LoVo (cell line): ENCODE measurements at regions not wholly inside any gene's neighbourhood (a gene's known extent, or its start where the extent isn't known, plus 50 kb on each side); places are given as distances from the start of the nearest gene placed in this dataset.

ENCODE experiments used
- DNase-seq: peaks from one replicate; pipeline ENCODE4 v3.0.0-alpha.2; 2016; ENCODE audit warnings: low spot score

DNA sequence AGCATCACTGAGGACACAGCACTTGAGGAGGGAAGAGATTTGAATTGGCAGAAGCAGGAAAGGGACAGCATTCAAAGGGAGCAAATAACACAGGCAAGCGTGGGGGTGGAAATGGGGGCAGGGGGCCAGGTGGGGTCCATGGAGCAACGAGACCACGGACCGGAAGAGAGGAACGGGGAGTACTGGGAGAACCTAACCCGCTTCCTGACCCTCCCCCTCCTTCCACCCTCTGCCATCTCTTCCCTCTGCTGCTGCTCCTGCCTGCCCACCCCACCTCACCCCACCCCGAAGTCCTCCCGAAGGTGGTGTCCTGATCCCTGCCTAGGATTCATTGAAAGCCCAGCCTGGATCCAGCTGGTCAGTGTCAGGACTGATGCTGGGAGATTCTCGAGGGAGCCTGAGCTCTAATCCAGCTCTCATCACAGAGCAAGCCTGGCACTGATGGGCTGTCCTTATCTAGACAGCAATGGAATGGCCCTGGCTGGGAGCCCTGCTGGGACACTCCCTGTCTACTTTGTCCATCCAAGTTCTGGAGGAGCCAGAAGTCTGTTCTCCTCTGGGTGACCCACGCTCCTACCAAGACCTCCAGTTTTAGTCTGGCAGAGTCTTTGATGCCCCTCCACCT, 105.0 kb downstream of the TRIM29 start:
- no peak for DNase-seq

DNA sequence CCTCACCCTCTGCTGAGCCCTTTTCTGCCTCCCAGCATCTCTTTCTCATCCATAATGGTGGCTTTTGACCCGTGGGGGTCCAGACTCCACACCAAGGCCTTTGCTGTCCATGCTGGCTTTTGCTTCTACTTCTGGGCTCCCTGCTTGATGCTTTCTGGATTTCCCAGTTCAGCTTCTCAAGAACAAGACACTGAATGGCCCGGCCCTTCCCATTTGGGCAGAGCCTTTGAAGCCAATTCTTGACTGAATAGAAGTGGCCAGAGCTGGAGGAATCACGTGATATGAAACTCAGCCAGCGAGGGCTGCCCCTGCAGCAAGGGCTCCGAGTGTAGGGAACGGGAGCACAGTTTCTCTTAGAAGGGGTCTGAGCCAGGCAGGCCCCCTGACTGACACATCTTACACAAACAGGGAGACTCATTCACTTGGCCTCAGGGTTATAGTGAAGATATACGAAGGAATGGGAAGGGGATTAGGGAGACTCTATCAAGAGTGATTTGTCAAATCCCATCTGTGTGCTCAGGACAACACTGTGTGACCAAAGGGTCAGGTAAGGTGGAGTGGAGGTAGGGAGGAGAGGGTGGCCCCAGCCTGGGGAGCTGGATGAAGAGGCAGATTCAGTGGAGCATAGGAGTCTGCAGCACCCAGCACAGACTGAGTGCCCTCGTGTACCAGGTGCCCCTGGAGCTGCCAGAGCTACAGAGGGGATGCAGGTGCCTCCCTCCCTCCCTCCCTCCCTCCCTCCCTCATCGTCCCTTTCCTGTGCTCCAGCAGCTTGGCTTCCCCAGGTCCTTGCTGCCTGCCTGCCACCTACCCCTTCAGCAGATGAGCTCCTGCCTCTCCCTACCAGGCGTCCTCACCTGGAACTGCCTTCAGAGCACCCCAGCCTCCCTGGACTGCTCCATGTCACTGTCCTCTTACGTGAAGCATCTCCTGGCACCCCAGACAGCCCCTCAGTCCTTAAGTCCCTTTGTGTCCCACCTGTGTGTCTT, 106.0 kb downstream of the TRIM29 start:
- no peak for DNase-seq

DNA sequence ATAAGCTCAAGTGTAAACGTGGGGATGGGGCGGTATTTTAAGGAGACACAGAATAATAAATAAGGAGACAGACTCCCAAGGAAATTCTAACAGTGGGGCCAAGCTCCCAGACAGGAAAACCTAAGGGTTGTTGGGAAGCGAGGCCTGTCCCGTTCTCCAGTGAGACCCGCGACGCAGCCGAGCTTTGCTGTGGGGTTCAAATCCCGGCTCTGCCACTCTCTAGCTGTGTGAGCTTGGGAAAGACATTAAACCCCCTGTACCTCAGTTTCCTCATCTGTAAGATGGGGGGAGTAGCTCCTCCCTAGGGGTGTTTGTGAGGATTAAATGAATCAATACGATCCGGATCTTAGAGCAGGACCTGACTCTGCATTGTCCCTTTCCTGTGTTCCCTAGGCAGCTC, 106.8 kb downstream of the TRIM29 start:
- no peak for DNase-seq

DNA sequence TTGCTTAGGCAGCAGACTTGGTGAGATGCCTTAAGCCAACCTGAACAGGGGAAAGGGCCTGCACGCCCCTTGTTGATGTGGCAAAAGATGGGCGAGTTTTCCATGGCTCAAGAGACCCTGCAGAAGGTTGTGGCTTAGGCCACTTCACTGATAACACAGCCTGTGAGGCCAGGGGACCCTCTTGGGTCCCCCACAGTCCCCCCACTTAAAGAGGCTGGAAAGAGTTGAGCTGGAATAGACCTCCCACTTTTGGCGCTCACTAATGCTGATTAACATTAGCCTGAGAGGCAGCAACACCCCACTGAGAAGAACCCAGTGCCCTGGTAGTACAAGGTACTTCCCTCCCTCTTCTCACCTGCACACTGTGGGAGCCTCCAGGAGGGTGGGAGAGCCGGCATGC, 107.5 kb downstream of the TRIM29 start:
- DNase-seq = no peak

DNA sequence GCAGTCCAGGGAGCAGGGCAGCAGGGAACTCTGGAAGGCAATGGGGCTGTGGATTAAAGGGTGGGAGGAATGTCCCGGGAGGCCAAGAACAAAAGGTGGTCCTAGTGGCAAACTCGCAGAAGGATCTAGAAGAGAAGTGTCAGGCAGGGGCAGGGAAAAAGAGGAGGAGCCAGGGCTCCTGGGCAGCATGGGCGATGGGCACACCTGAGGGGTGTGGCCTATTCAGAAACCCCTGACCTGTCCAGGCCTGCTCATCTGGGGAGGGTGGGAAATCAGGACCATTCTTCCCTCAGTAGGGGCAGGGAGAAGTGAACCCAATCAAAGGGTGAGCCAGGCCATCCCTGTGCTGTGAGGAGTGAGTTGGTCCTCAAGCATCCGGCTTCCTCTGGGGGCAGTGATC, 108.6 kb downstream of the TRIM29 start:
- no peak for DNase-seq

DNA sequence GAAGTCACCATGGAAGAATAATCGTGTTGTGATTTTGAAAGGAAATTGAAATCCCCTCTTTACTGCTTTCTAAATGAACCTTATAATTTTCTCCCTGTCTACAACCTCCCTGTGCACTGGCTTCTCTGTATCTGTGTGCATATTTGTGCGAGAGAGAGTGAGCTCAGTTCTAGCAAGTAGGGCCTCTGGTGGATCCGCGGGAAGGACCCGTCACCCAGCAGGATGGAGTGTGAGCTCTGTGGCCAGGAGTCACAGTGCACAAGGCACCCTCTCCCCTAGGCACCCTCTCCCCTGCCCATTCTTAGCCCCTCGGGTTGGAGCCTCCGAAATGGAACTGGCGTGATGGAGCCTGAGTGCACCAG, 109.0 kb downstream of the TRIM29 start:
- no peak for DNase-seq

DNA sequence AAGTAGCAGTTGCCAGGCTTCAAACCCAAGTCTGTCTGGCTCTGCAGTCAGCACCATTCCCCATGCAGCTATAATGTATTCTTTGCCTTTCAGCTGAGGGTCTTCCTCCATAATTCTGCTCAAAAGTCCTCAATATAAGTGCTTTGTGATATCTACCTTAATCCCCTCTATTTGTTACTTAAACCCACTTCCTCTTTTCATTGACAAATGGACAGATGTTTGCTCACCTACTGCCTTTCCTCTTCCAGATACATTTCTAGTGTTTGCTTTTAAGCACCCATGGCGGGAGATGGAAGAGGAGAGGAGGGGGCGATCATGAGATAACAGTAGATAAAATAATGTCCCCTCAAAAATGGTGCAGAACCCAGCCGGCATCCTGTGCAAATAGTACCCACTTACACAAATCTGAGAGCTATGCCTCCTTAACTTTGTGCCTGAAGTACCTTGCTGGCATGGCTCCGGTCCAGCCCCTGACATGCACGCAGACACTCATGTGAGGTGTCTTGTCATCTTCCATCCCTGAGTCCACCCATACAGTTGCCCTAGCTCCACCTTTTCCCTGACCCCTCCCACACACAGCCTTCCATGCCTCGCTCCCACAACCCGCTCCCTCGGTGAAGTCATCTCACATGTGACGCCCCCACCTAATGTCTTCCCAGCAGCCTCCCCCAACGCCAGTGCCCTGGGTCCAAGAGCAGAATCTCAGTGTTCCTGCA, 109.6 kb downstream of the TRIM29 start:
- no peak for DNase-seq

DNA sequence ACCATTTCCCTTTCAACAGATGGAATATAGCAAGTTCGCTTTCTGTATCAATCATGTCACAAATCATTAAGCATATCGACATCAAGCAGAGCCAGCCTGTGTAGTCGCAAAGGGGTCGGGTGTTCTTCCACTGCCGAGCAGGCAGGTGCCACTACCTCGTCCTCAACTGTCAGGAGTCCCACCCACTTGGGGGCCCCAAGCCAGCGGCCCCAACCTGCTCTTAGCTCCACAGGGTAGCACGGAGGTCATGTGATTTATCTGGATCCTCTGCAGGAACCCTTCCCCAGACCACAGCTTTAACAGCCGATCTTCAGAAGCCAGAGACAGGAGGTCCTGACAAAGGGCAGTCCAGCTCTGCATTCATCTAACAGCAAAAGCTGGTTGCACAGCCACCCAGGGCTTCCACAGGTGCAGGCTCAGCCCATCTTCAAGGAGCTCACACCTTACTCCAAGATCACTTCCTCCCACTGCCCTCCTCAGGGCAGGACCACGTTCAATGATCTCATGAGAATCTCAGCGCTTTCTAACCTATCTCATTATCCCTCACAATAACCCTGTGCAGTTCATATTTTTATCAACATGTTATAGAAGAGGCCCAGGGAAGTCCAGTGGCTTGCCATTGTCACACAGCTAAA, 110.2 kb downstream of the TRIM29 start:
- no peak for DNase-seq

DNA sequence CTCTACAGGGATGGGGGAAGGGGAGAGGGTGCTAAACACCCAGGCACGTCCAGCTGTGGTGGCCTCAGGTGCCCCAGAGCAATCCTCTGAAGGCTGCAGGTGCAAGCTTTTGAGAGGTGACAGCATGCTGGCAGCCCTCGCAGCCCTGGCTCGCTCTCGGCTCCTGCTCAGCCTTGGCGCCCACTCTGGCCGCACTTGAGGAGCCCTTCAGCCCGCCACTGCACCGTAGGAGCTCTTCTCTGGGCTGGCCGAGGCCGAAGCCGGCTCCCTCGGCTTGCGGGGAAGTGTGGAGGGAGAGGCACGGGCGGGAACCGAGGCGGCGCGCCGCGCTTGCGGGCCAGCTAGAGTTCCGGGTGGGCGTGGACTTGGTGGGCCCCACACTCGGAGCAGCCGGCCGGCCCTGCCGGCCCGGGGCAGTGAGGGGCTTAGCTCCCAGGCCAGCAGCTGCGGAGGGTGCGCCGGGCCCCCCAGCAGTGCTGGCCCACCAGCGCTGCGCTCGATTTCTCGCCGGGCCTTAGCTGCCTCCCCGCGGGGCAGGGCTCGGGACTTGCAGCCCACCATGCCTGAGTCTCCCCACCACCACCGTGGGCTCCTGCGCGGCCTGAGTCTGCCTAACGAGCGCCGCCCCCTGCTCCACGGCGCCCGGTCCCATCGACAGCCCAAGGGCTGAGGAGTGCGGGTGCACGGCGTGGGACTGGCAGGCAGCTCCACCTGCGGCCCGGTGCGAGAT, 112.1 kb downstream of the TRIM29 start:
- DNase-seq = no peak

DNA sequence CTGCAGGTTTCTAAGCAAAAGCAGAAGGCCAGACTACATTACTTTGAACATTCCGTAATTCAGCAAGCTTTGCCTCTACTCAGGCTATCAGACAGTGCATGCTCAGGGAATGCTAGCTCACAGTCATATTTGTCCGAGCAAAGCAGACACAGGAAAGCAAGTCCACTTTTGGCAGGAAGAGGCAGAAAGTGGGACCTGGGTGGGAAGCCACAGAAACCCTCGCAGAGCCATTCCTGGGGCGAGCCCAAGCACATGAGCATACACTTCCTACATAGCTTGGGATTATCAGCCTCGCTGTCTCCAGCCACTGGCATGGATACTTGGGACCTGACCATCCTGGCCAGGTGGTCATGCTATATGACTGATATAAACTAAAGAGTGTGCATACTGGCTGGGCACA, 113.3 kb downstream of the TRIM29 start:
- DNase-seq = no peak

DNA sequence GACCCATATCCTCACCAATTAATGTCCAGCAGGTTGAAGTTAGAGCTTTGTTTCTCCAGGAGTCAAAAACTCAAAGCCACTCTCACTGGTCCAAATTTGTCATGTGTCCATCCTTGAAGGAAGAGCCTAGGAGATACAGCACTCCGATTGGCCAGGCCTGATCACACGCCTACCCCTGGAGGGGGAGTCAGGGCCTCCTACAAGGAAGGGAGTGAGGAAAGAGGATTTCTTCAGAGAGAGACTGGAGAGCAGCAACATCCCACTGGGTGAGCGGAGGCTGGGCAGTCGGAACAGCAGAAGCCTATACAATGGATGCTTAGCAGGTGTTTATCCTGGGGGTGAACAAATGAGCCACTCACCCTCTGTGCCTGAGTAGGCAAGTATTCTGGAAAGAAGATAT, 113.9 kb downstream of the TRIM29 start:
- DNase-seq = no peak

DNA sequence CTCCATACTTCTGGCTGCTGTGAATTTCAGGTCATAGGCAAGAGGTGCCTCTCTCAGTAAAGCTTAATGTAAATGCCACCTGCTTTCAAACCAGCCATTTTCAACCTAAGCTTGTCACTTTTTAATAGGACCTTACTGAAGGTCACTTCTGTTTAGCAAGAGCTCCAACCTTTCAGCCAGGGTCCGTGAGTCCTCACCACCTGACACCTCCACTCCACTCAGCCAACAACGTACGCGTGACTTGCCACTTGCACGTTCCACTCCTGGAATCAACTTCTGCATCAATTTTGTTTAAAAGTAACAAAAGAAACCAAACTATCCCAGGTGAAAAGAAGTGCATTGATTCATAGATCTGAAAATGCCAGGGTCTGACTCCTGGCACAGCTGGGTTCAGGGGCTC, 114.4 kb downstream of the TRIM29 start:
- DNase-seq = no peak

DNA sequence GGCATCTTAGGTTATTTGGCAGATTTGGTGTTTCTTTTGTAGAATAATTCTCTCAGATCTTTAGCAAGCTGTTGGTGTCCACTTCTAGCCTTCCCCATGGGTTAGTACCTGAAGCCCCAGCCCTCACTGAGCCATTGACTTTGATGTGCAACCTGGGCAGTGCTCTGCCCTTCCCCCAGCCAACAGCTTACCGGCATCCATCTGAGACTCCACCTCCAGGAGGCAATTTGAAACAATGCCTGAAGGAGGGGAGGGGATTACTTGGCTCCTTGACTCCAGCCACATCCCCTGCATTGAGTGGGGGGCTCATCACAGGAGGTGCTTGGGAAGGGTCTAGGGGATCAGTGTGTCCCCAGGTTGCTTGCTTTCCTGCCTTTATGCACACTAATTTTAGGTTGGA, 114.8 kb downstream of the TRIM29 start:
- no peak for DNase-seq

DNA sequence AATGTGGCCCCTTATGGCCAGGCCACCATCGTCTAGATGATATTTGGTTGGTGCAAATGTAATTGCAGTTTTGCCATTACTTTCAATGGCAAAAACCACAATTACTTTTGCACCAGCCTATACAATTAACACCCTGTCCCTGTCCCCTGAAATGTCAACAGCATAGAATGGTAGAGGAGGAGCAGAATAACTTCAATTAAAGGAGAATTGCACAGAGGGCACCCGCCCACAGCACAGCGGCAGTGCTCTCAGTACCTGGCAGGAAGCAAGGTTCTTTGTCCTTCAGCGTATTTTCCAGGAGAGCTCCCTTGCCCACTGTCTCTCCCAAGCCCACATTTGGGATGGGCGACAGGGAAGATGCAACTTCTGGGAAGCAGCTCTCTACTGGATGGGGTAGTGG, 115.3 kb downstream of the TRIM29 start:
- DNase-seq = no peak

DNA sequence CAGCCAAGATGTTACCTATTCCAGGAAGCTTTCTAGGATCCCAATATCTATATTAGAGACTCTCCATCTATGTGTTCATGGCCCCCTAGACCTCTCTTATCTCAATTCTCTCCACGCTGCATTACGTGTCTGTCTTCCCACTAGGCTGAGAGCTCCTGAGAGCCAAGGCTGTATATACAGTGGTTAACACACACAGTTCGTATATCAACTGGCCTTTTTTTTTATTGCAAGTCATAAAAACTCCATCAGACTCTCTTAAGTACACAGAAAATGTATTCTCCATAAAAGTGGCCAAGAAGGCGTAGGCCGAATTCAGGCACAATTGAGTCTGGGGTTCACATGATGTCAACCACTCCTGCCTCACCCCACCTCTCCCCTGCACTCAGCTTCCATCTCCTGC, 115.9 kb downstream of the TRIM29 start:
- no peak for DNase-seq

DNA sequence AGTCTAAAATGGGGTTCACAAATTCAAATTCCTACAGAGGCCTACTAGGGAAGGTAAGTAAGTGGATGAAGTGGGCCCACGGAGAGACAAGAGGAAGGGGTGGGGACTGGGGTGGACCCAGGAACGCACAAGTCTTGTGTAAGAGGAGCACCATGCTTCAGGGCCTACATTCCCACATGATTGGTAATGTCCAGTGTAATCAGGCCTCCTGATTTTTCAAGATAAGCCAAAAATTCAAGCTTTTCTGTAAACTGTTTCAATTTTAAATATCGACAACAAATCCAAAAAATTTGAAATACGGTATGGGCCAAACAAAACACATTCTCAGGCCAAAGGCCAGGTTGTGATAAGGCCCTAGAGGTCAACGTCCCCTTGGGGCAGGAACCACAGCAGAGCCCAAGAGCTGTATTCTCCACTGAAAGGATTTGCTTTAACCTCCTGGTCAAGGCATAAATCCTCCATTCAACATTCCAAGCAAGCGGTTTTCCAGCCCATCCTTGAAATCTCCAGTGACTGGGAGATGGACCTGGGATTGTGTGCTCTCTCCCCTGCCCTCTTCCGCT, 116.4 kb downstream of the TRIM29 start:
- no peak for DNase-seq

DNA sequence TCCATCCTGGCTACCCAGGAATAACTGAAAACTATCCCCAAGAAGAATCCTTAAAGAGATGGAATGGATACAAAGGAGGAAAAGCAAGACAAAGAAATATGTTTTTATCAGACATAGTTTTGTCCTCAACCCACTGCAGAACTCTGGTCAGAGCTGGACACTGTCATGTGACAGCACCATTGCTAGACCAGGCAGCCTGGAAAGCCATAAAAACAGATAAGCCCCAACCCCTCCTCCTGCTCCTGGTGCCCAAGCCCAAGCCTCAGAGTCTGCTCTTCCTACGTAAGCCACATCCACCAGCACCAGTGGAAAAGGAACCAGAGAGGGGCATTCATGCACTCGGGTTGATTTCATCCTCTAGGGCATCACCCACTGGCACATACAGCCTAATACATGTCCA, 116.9 kb downstream of the TRIM29 start:
- no peak for DNase-seq

DNA sequence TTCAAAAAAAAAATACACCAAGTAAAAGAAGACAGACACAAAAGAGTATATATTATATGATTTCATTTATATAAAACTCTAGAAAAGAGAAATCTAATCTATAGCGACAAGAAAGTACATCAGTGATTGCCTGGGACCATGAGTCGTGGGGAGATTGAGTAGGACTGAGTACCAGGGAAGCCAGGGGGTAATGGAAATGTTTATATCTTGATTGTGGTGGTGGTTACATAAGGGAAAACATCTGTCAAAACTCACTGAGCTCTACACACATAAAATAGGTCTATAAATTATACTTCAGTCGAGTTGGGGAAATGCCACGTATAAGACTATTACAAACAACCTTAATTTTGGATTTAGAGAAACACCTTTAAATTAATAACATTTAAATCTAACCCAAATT, 117.4 kb downstream of the TRIM29 start:
- no peak for DNase-seq

DNA sequence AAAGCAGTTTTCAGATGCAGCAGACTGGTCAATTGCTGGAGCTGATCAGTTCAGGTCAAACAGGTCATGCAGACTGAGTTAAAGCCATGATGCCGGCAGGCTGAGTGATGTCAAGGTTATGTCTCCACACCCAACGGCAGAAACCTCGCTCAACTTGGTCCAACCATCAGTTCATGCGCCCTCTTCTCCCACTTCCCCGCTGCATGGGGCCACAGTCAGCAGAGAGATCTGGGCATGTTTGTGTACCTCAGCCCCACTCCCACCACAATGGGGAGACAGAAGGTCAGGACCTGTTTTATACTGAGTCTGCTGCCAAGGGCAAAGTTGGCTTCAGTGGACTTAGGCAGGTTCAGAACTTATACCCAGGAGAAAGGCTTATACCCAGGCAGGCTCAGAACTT, 118.7 kb downstream of the TRIM29 start:
- DNase-seq = no peak

DNA sequence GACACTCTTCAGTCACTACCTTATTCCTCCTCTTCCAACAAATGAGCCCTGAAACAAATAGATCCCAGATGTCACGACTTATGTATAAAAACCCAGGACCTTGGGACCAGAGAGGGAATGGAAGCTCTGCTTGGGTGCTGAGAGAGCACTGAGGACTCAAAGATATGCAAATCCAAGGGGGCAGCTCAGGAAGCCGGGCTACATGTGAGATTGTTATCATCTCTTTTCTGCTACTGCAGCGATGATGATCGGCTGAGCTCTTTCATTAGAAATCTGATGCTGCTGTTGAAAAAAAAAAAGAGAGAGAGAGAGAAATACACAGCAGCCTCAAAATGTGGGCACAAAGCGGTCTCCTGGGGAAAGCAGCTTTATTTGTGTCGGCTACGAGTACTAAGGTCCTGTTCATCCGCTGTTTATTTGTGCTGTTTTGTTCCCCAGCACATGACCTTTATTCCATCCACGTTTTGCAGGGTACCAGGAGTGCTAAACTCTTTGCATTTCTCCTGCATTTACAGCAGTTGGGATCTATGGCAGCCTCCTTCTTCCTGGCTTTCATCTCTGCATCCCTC, 120.2 kb downstream of the TRIM29 start:
- no peak for DNase-seq
